HepG2 (cell line): ENCODE measurements at regions not wholly inside any gene's neighbourhood (a gene's known extent, or its start where the extent isn't known, plus 50 kb on each side); places are given as distances from the start of the nearest gene placed in this dataset.

Source experiments
- CBFB ChIP-seq: sonication (generic); formaldehyde crosslinking; IDR thresholded peaks from 2 replicates; pipeline ENCODE4 v1.4.0; 2020; ENCODE audit warnings: missing genetic modification reagents
- POLR2A ChIP-seq, 2 experiments: IDR thresholded peaks; 2 replicates each; pipeline ENCODE4 v1.6.1; 2011; ENCODE audit warnings: low read depth in 2 of 2, low read length in 2 of 2, mild to moderate bottlenecking in 1 of 2, moderate library complexity in 1 of 2; ENCODE audit not compliant: insufficient read depth in 1 of 2
- RBFOX2 ChIP-seq: fragments of 200-400 bp; formaldehyde crosslinking; IDR thresholded peaks from 2 replicates; pipeline ENCODE4 v1.6.1; 2017; ENCODE audit warnings: low read depth, mild to moderate bottlenecking, low read length
- SP1 ChIP-seq, 2 experiments: fragments of 450-650 bp in 1 of 2; sonication (generic) in 1 of 2; formaldehyde crosslinking in 1 of 2; IDR thresholded peaks; 2 replicates each; pipeline versions ENCODE4 v1.4.0 to v1.6.1; 2016 to 2020; ENCODE audit warnings: missing genetic modification reagents in 1 of 2
- SUZ12 ChIP-seq: fragments of 150-350 bp; IDR thresholded peaks from 2 replicates; pipeline ENCODE4 v1.6.1; 2014; ENCODE audit warnings: low read depth, low read length
- TBP ChIP-seq: sonication (generic); formaldehyde crosslinking; IDR thresholded peaks from 2 replicates; pipeline ENCODE4 v1.5.0; 2020; ENCODE audit warnings: missing genetic modification reagents
- ZBTB14 ChIP-seq: sonication (generic); formaldehyde crosslinking; IDR thresholded peaks from 2 replicates; pipeline ENCODE4 v1.4.0; 2020; ENCODE audit warnings: missing genetic modification reagents
- ZNF556 ChIP-seq: sonication (generic); formaldehyde crosslinking; IDR thresholded peaks from 2 replicates; pipeline ENCODE4 v1.4.0; 2020; ENCODE audit warnings: mild to moderate bottlenecking, missing genetic modification reagents, borderline replicate concordance

DNA sequence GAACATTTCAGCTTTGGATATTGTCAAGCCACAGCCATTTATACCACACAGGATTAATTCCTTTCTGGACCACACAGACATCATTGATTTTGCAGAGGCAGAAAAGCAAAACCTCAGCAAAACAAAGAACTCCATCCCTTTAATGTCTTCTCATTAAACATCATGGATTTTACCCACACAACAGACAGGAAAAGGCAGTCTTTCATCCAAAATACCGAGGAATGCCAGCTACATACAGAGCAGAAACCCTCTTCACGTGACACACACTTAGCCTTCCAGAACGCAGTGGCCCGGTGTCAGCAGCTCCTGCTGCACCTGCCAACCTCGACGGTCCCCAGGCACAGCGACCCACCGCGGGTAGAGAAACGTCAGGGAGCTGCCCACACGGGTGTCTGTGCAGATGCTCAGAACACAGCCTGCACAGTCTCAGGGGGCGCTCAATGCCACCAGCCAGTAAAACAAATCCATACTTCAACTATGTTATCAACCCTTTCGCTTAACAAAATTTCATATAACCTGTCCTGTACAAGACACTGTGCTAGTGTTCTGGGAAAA lies 304.5 kb downstream of the EIPR1 start:
- TF ChIP-seq POLR2A (IDR thresholded peaks at IDR 0.05; ENCODE audit: insufficient read depth in 1 of 2, low read depth in 2 of 2, low read length in 2 of 2) = no peak
- TF ChIP-seq TBP = no peak
- TF ChIP-seq CBFB (CRISPR knock-in tag) = no peak
- no peak for TF ChIP-seq SUZ12
- TF ChIP-seq ZBTB14 = no peak
- TF ChIP-seq ZNF556 (CRISPR knock-in tag) = no peak
- TF ChIP-seq SP1 (IDR thresholded peaks at IDR 0.05) = no peak
- no peak for TF ChIP-seq SP1 (CRISPR knock-in tag; IDR thresholded peaks at IDR 0.05)
- TF ChIP-seq RBFOX2 = no peak
